Breast epithelium (tissue), 4 donors: ENCODE measurements at regions not wholly inside any gene's neighbourhood (a gene's known extent, or its start where the extent isn't known, plus 50 kb on each side); places are given as distances from the start of the nearest gene placed in this dataset.
"Not testable (repeated sequence)": the region's sequence is repeated elsewhere in the genome, so short reads cannot be mapped to it uniquely, and the experiment has no call there.

Experiments
- DNase-seq, 2 donors: peaks; one replicate each; pipeline ENCODE4 v3.0.0-alpha.2; 2019; ENCODE audit warnings: low spot score in 2 of 2
- H3K27ac ChIP-seq, 2 donors: fragments of 200-600 bp; sonication (generic) in 1 of 2; one replicate each; pipeline ENCODE4 v1.5.1; 2016 to 2019; ENCODE audit warnings: mild to moderate bottlenecking in 1 of 2
- H3K27me3 ChIP-seq, 2 donors: fragments of 200-600 bp; sonication (generic) in 1 of 2; one replicate each; pipeline versions ENCODE4 v1.5.1 to v1.6.0; 2017 to 2019; ENCODE audit warnings: control low read depth in 1 of 2, mild to moderate bottlenecking in 1 of 2
- H3K36me3 ChIP-seq: fragments of 200-600 bp; one replicate; pipeline ENCODE4 v1.5.1; 2019
- H3K4me1 ChIP-seq, 2 donors: fragments of 200-600 bp; sonication (generic); one replicate each; pipeline ENCODE4 v1.5.1; 2016 to 2019; ENCODE audit warnings: control low read depth in 1 of 2
- H3K4me3 ChIP-seq, 3 donors: fragments of 200-600 bp; sonication (generic); 1 replicate in 2 of 3; 2 replicates in 1 of 3; pipeline ENCODE4 v1.5.1; 2016 to 2019; ENCODE audit warnings: mild to moderate bottlenecking in 3 of 3, moderate library complexity in 2 of 3
- H3K9me3 ChIP-seq, 2 donors: fragments of 200-600 bp; sonication (generic) in 1 of 2; one replicate each; pipeline ENCODE4 v1.5.1; 2016 to 2019; ENCODE audit warnings: control low read depth in 1 of 2
- intact Hi-C: fragments of 100-400 bp; cut with DNase I; formaldehyde crosslinking; loops from one replicate; pipeline ENCODE4 v1.15.1; 2023; ENCODE audit warnings: low total_unique reads

- intact Hi-C loops, H3K36me3 ChIP-seq, H3K4me3 ChIP-seq, H3K27me3 ChIP-seq, H3K27ac ChIP-seq, DNase-seq, H3K4me1 ChIP-seq: not testable (repeated sequence)
- H3K9me3 ChIP-seq, result peaks cover 43 to 56% of the 10 kb centered on the region in 2 donors
These were observed 131.9 kb downstream of the CWH43 start for GRCh38 chr4:49117951-49118350.

- DNase-seq, H3K36me3 ChIP-seq, H3K27ac ChIP-seq, intact Hi-C loops, H3K4me3 ChIP-seq, H3K27me3 ChIP-seq, H3K4me1 ChIP-seq: not testable (repeated sequence)
- peaks cover 43 to 56% of the 10 kb centered on the region in 2 donors for H3K9me3 ChIP-seq
These were observed 132.5 kb downstream of the CWH43 start for GRCh38 chr4:49118379-49119212.

GRCh38 chr4:49119345-49119744, 133.3 kb downstream of the CWH43 start:
- intact Hi-C loops, H3K27me3 ChIP-seq, H3K36me3 ChIP-seq, H3K4me3 ChIP-seq, H3K4me1 ChIP-seq, DNase-seq, H3K27ac ChIP-seq: not testable (repeated sequence)
- peaks cover 43 to 53% of the 10 kb centered on the region in 2 donors for H3K9me3 ChIP-seq

- H3K27me3 ChIP-seq, intact Hi-C loops, H3K36me3 ChIP-seq, H3K4me3 ChIP-seq, DNase-seq, H3K27ac ChIP-seq, H3K4me1 ChIP-seq: not testable (repeated sequence)
- peaks cover 39 to 45% of the 10 kb centered on the region in 2 donors for H3K9me3 ChIP-seq
These were observed 134.1 kb downstream of the CWH43 start for GRCh38 chr4:49120042-49120779.

GRCh38 chr4:49120804-49121203, 134.7 kb downstream of the CWH43 start:
- intact Hi-C loops, H3K27me3 ChIP-seq, H3K4me3 ChIP-seq, H3K27ac ChIP-seq, H3K36me3 ChIP-seq, H3K4me1 ChIP-seq, DNase-seq: not testable (repeated sequence)
- peaks cover 39% of the 10 kb centered on the region in 2 donors for H3K9me3 ChIP-seq

GRCh38 chr4:49126443-49126842, 140.4 kb downstream of the CWH43 start:
- H3K27me3 ChIP-seq, H3K9me3 ChIP-seq, H3K27ac ChIP-seq, DNase-seq, H3K4me3 ChIP-seq, H3K36me3 ChIP-seq, intact Hi-C loops, H3K4me1 ChIP-seq: not testable (repeated sequence)

- H3K27ac ChIP-seq, H3K9me3 ChIP-seq, intact Hi-C loops, H3K27me3 ChIP-seq, H3K36me3 ChIP-seq, H3K4me3 ChIP-seq, DNase-seq, H3K4me1 ChIP-seq: not testable (repeated sequence)
These were observed 140.8 kb downstream of the CWH43 start for GRCh38 chr4:49126858-49127257.

GRCh38 chr4:49129385-49129784, 143.3 kb downstream of the CWH43 start:
- H3K36me3 ChIP-seq, H3K4me3 ChIP-seq, H3K4me1 ChIP-seq, DNase-seq, H3K9me3 ChIP-seq, H3K27ac ChIP-seq, intact Hi-C loops, H3K27me3 ChIP-seq: not testable (repeated sequence)

- H3K4me1 ChIP-seq, H3K36me3 ChIP-seq, H3K9me3 ChIP-seq, H3K27me3 ChIP-seq, H3K27ac ChIP-seq, DNase-seq, H3K4me3 ChIP-seq, intact Hi-C loops: not testable (repeated sequence)
These were observed 143.8 kb downstream of the CWH43 start for GRCh38 chr4:49129870-49130269.

GRCh38 chr4:49130724-49131123, 144.6 kb downstream of the CWH43 start:
- intact Hi-C loops, result not testable (repeated sequence)

GRCh38 chr4:49137043-49137442, 151.0 kb downstream of the CWH43 start:
- intact Hi-C loops, H3K4me3 ChIP-seq, H3K9me3 ChIP-seq, H3K36me3 ChIP-seq, DNase-seq, H3K4me1 ChIP-seq, H3K27me3 ChIP-seq, H3K27ac ChIP-seq: not testable (repeated sequence)

More at GRCh38 chr4:49130724-49131123, 144.6 kb downstream of the CWH43 start:
- H3K36me3 ChIP-seq, H3K4me1 ChIP-seq, H3K27me3 ChIP-seq, H3K27ac ChIP-seq, H3K9me3 ChIP-seq, DNase-seq, H3K4me3 ChIP-seq: not testable (repeated sequence)

GRCh38 chr4:49137961-49138360, 151.9 kb downstream of the CWH43 start:
- H3K36me3 ChIP-seq, H3K9me3 ChIP-seq, H3K4me3 ChIP-seq, H3K4me1 ChIP-seq, H3K27me3 ChIP-seq, H3K27ac ChIP-seq, intact Hi-C loops, DNase-seq: not testable (repeated sequence)

- H3K4me1 ChIP-seq, H3K27me3 ChIP-seq, H3K27ac ChIP-seq, H3K36me3 ChIP-seq, intact Hi-C loops, DNase-seq, H3K9me3 ChIP-seq, H3K4me3 ChIP-seq: not testable (repeated sequence)
These were observed 152.7 kb downstream of the CWH43 start for GRCh38 chr4:49138818-49139217.
